DND-41 (cell line): ENCODE measurements at regions not wholly inside any gene's neighbourhood (a gene's known extent, or its start where the extent isn't known, plus 50 kb on each side); places are given as distances from the start of the nearest gene placed in this dataset.

Experiments used
- CTCF ChIP-seq: IDR thresholded peaks from 2 replicates; pipeline ENCODE4 v1.5.1; 2012; ENCODE audit warnings: borderline replicate concordance, low read length, moderate library complexity, mild to moderate bottlenecking; ENCODE audit not compliant: poor library complexity, severe bottlenecking; ENCODE audit errors: extremely low read depth
- EZH2 ChIP-seq: IDR thresholded peaks from 3 replicates; pipeline ENCODE4 v1.6.1; 2012; ENCODE audit warnings: borderline replicate concordance, low read depth, mild to moderate bottlenecking, moderate library complexity, low read length, inconsistent platforms; ENCODE audit not compliant: severe bottlenecking

DNA sequence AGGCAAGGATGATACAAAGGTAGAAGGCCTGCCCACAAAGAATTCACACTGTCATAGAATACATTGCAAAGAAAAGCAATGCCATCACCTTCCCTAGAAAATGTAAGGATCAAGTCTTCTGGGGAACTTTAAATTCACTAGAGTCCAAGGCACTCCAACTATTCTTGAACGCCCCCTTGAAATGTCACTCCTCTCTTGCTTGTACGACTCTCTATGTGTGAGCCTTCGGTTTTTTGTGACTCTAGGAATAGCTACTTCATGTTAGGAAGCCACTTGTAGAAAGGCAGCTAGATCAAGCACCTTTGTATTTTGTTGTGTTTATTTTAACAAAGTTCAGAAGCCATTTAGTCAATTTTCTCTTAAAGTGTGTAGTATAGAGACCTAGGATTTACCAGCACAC, 159.2 kb upstream of the ARID1B start:
- TF ChIP-seq CTCF (no peak), EZH2 (no peak)
